Erythroblast (primary cell): ENCODE measurements at regions not wholly inside any gene's neighbourhood (a gene's known extent, or its start where the extent isn't known, plus 50 kb on each side); places are given as distances from the start of the nearest gene placed in this dataset.

Experiments used
- GATA1 ChIP-seq: IDR thresholded peaks from 2 replicates; pipeline ENCODE4 v1.6.1; 2011; ENCODE audit warnings: low read depth, mild to moderate bottlenecking, control low read depth, low read length, moderate library complexity
- POLR2A ChIP-seq: IDR thresholded peaks from 2 replicates; pipeline ENCODE4 v1.6.1; 2011; ENCODE audit warnings: mild to moderate bottlenecking, low read length

DNA sequence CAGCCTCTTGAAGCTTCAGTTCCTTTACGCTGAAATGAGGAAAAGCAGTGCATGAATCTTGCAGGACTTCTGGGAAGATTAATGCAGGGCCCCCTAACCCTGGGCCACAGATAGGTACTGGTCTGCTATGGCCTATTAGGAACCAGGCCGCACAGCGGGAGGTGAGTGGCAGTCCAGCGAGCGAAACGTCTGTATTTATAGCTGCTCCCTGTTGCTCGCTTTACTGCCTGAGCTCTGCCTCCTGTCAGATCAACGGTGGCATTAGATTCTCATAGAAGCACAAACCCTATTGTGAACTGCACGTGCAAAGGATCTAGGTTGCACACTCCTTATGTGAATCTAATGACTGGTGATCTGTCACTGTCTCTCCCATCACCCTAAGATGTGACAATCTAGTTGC, 130.2 kb downstream of the CHRM3 start:
- TF ChIP-seq POLR2A, result no peak
- no peak for TF ChIP-seq GATA1
